Tibial nerve (tissue), 4 donors: ENCODE measurements at regions not wholly inside any gene's neighbourhood (a gene's known extent, or its start where the extent isn't known, plus 50 kb on each side); places are given as distances from the start of the nearest gene placed in this dataset.

Experiments
- DNase-seq, 2 donors: peaks; one replicate each; pipeline ENCODE4 v3.0.0-alpha.2; 2019; ENCODE audit warnings: low spot score in 2 of 2
- H3K27ac ChIP-seq, 4 donors: fragments of 200-600 bp; sonication (generic) in 3 of 4; one replicate each; pipeline ENCODE4 v1.5.1; 2017 to 2019; ENCODE audit warnings: mild to moderate bottlenecking in 1 of 4
- H3K27me3 ChIP-seq, 2 donors: fragments of 200-600 bp; sonication (generic) in 1 of 2; one replicate each; pipeline versions ENCODE4 v1.5.1 to v1.6.0; 2017 to 2019
- H3K36me3 ChIP-seq, 3 donors: fragments of 200-600 bp; sonication (generic); one replicate each; pipeline ENCODE4 v1.5.1; 2018 to 2019
- H3K4me1 ChIP-seq, 4 donors: fragments of 200-600 bp; sonication (generic) in 3 of 4; one replicate each; pipeline ENCODE4 v1.5.1; 2017 to 2019
- H3K4me3 ChIP-seq, 4 donors: fragments of 200-600 bp; sonication (generic) in 3 of 4; one replicate each; pipeline ENCODE4 v1.5.1; 2017 to 2019; ENCODE audit warnings: mild to moderate bottlenecking in 1 of 4, moderate library complexity in 1 of 4
- H3K9me3 ChIP-seq, 4 donors: fragments of 200-600 bp; sonication (generic) in 3 of 4; one replicate each; pipeline ENCODE4 v1.5.1; 2017 to 2019
- EP300 ChIP-seq, 2 donors: sonication (generic); formaldehyde crosslinking; IDR thresholded peaks; one replicate each; pipeline ENCODE4 v1.6.1; 2017; ENCODE audit warnings: antibody characterized with exemption in 2 of 2, mild to moderate bottlenecking in 1 of 2
- POLR2A ChIP-seq, 2 donors: fragments of 450-650 bp; IDR thresholded peaks; one replicate each; pipeline ENCODE4 v1.6.1; 2017; ENCODE audit warnings: antibody characterized with exemption in 2 of 2, mild to moderate bottlenecking in 2 of 2, moderate library complexity in 2 of 2
- WGBS, 2 donors: methylation state at CpG; one replicate each; pipeline ENCODE4 v1.1.5; 2018; 5-methylcytosine and 5-hydroxymethylcytosine counted together
- TF ChIP-seq, protein P1 (sequence below), 5 experiments: fragments of 200-600 bp in 3 of 5; fragments of 450-650 bp in 2 of 5; sonication (generic) in 3 of 5; IDR thresholded peaks; one replicate each; pipeline ENCODE4 v1.5.1; 2016 to 2019; ENCODE audit warnings: antibody characterized with exemption in 5 of 5, mild to moderate bottlenecking in 3 of 5, moderate library complexity in 2 of 5

- H3K36me3 ChIP-seq, result no peaks in the 10 kb centered on the region
- no peak for DNase-seq
- TF ChIP-seq, protein P1, sequence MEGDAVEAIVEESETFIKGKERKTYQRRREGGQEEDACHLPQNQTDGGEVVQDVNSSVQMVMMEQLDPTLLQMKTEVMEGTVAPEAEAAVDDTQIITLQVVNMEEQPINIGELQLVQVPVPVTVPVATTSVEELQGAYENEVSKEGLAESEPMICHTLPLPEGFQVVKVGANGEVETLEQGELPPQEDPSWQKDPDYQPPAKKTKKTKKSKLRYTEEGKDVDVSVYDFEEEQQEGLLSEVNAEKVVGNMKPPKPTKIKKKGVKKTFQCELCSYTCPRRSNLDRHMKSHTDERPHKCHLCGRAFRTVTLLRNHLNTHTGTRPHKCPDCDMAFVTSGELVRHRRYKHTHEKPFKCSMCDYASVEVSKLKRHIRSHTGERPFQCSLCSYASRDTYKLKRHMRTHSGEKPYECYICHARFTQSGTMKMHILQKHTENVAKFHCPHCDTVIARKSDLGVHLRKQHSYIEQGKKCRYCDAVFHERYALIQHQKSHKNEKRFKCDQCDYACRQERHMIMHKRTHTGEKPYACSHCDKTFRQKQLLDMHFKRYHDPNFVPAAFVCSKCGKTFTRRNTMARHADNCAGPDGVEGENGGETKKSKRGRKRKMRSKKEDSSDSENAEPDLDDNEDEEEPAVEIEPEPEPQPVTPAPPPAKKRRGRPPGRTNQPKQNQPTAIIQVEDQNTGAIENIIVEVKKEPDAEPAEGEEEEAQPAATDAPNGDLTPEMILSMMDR (IDR thresholded peaks at IDR 0.05), result no peak
- TF ChIP-seq EP300 (IDR thresholded peaks at IDR 0.05) (no peak), POLR2A (IDR thresholded peaks at IDR 0.05) (no peak)
- H3K27me3 ChIP-seq, result no peaks in the 10 kb centered on the region
- H3K27ac ChIP-seq, result no peak overlapping the region
- no peaks in the 10 kb centered on the region for H3K4me1 ChIP-seq
- no peak overlapping the region for H3K4me3 ChIP-seq
- WGBS, 2 donors, result 57 to 59% methylated on average over 2 of the region's 2 CpGs
- H3K9me3 ChIP-seq, result peaks cover 0 to 9% (median 0%) of the 10 kb centered on the region in 4 donors
Observed at GRCh38 chr5:165913059-165913458, 2378.4 kb upstream of the WWC1 start.

- WGBS, 2 donors, result 89 to 93% methylated on average over 6 of the region's 6 CpGs
Observed at GRCh38 chr5:165914456-165914855, 2377.0 kb upstream of the WWC1 start.

GRCh38 chr5:165919196-165919595 is 2372.2 kb upstream of the WWC1 start:
- no peaks in the 10 kb centered on the region for H3K9me3 ChIP-seq
- no peak overlapping the region for H3K4me3 ChIP-seq
- WGBS, 2 donors, result 95 to 96% methylated on average over 20 of the region's 20 CpGs
- H3K27me3 ChIP-seq, result no peaks in the 10 kb centered on the region
- H3K27ac ChIP-seq, result no peak overlapping the region
- TF ChIP-seq EP300 (IDR thresholded peaks at IDR 0.05) (no peak), POLR2A (IDR thresholded peaks at IDR 0.05) (no peak)
- TF ChIP-seq, protein P1 (IDR thresholded peaks at IDR 0.05), result no peak
- no peaks in the 10 kb centered on the region for H3K4me1 ChIP-seq
- no peak for DNase-seq
- no peaks in the 10 kb centered on the region for H3K36me3 ChIP-seq

More at GRCh38 chr5:165914456-165914855, 2377.0 kb upstream of the WWC1 start:
- H3K4me1 ChIP-seq, result no peaks in the 10 kb centered on the region
- H3K27me3 ChIP-seq, result no peaks in the 10 kb centered on the region
- H3K4me3 ChIP-seq, result no peak overlapping the region
- TF ChIP-seq, protein P1 (IDR thresholded peaks at IDR 0.05), result no peak
- DNase-seq, result no peak
- H3K27ac ChIP-seq, result no peak overlapping the region
- peaks cover 0 to 2% (median 0%) of the 10 kb centered on the region in 4 donors for H3K9me3 ChIP-seq
- no peaks in the 10 kb centered on the region for H3K36me3 ChIP-seq

DNA sequence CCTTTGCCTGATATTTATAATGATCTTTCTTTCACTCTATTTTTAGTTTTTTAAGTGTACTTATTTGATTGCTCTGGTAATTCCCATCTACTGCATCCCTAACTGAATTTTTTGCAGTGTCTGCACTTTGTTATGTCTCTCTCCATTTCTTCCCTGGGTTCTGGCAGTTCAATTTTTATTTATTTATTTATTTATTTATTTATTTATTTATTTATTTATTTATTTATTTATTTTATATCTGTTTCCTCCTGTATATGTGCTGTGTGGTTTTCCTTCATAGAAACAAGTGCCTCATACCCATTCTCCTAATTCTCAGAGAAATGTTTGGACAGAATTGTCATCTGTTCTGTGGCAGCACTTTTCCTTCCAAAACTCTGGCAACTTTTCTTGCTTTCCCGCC is 2370.8 kb upstream of the WWC1 start:
- no peaks in the 10 kb centered on the region for H3K36me3 ChIP-seq
- TF ChIP-seq, protein P1 (IDR thresholded peaks at IDR 0.05), result no peak
- TF ChIP-seq POLR2A (IDR thresholded peaks at IDR 0.05) (no peak), EP300 (IDR thresholded peaks at IDR 0.05) (no peak)
- H3K4me1 ChIP-seq, result no peaks in the 10 kb centered on the region
- H3K4me3 ChIP-seq, result no peak overlapping the region
- WGBS, 2 donors, result 93 to 97% methylated on average over 1 of the region's 1 CpG
- no peak overlapping the region for H3K27ac ChIP-seq
- no peaks in the 10 kb centered on the region for H3K9me3 ChIP-seq
- no peak for DNase-seq
- H3K27me3 ChIP-seq, result no peaks in the 10 kb centered on the region

DNA sequence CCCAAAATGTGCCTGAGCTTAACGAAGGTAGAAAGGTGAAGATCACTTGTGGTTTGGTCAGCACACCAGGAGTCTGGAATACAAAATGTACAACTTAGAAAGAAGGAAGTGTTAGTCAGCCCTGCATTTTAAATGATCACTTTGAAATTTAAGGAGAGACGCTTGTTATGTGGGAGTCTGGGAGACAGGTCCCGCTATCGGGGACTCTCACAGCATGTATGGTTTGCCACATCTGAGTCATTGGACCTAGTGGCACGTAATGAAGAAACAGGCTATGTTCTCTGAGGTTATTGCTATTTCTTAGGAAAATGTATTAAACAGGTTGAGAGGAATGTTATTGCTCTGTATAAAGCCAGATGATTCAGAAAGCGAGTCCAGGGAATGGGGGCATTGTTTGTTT is 2362.5 kb upstream of the WWC1 start:
- no peak for DNase-seq
- H3K36me3 ChIP-seq, result no peaks in the 10 kb centered on the region
- H3K27ac ChIP-seq, result no peak overlapping the region
- H3K4me1 ChIP-seq, result no peaks in the 10 kb centered on the region
- H3K9me3 ChIP-seq, result peaks cover 0 to 7% (median 0%) of the 10 kb centered on the region in 4 donors
- WGBS, 2 donors, result 64 to 74% methylated on average over 6 of the region's 6 CpGs
- no peak overlapping the region for H3K4me3 ChIP-seq
- TF ChIP-seq, protein P1 (IDR thresholded peaks at IDR 0.05), result no peak
- TF ChIP-seq EP300 (IDR thresholded peaks at IDR 0.05) (no peak), POLR2A (IDR thresholded peaks at IDR 0.05) (no peak)
- no peaks in the 10 kb centered on the region for H3K27me3 ChIP-seq
